ENCODE measurements at regions not wholly inside any gene's neighbourhood (a gene's known extent, or its start where the extent isn't known, plus 50 kb on each side); places are given as distances from the start of the nearest gene placed in this dataset.

DNA sequence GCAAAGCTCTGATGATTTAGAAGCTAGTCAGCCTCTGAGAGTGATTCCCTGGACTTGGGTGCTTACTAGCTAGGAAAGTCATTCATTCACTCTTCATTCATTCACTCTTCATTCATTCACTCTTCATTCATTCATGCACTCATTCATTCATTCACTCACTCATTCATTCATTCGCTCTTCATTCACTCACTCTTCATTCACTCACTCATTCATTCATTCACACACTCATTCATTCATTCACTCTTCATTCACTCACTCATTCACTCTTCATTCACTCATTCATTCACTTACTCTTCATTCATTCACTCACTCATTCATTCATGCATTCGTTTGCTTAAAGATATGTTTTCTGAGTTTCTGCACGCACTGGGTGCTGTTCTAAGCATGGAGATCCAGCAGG, 292.7 kb upstream of the TNRC6C start:
- TF ChIP-seq ZBTB21 (CRISPR knock-in tag; IDR thresholded peaks at IDR 0.05; ENCODE audit: borderline replicate concordance) (no peak), ZNF232 (CRISPR knock-in tag; IDR thresholded peaks at IDR 0.05) (no peak), SP1 (CRISPR knock-in tag; conservative IDR thresholded peaks at IDR 0.05) (no peak), TP53 (CRISPR knock-in tag; IDR thresholded peaks at IDR 0.05) (no peak)
- TF ChIP-seq, protein P1, sequence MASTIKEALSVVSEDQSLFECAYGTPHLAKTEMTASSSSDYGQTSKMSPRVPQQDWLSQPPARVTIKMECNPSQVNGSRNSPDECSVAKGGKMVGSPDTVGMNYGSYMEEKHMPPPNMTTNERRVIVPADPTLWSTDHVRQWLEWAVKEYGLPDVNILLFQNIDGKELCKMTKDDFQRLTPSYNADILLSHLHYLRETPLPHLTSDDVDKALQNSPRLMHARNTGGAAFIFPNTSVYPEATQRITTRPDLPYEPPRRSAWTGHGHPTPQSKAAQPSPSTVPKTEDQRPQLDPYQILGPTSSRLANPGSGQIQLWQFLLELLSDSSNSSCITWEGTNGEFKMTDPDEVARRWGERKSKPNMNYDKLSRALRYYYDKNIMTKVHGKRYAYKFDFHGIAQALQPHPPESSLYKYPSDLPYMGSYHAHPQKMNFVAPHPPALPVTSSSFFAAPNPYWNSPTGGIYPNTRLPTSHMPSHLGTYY (CRISPR knock-in tag; IDR thresholded peaks at IDR 0.05), result no peak
- TF ChIP-seq, protein P2, sequence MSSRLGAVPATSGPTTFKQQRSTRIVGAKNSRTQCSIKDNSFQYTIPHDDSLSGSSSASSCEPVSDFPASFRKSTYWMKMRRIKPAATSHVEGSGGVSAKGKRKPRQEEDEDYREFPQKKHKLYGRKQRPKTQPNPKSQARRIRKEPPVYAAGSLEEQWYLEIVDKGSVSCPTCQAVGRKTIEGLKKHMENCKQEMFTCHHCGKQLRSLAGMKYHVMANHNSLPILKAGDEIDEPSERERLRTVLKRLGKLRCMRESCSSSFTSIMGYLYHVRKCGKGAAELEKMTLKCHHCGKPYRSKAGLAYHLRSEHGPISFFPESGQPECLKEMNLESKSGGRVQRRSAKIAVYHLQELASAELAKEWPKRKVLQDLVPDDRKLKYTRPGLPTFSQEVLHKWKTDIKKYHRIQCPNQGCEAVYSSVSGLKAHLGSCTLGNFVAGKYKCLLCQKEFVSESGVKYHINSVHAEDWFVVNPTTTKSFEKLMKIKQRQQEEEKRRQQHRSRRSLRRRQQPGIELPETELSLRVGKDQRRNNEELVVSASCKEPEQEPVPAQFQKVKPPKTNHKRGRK (CRISPR knock-in tag; IDR thresholded peaks at IDR 0.05; ENCODE audit: borderline replicate concordance), result no peak
- TF ChIP-seq, protein P3, sequence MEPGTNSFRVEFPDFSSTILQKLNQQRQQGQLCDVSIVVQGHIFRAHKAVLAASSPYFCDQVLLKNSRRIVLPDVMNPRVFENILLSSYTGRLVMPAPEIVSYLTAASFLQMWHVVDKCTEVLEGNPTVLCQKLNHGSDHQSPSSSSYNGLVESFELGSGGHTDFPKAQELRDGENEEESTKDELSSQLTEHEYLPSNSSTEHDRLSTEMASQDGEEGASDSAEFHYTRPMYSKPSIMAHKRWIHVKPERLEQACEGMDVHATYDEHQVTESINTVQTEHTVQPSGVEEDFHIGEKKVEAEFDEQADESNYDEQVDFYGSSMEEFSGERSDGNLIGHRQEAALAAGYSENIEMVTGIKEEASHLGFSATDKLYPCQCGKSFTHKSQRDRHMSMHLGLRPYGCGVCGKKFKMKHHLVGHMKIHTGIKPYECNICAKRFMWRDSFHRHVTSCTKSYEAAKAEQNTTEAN (CRISPR knock-in tag; IDR thresholded peaks at IDR 0.05), result no peak
- TF ChIP-seq, protein P4, sequence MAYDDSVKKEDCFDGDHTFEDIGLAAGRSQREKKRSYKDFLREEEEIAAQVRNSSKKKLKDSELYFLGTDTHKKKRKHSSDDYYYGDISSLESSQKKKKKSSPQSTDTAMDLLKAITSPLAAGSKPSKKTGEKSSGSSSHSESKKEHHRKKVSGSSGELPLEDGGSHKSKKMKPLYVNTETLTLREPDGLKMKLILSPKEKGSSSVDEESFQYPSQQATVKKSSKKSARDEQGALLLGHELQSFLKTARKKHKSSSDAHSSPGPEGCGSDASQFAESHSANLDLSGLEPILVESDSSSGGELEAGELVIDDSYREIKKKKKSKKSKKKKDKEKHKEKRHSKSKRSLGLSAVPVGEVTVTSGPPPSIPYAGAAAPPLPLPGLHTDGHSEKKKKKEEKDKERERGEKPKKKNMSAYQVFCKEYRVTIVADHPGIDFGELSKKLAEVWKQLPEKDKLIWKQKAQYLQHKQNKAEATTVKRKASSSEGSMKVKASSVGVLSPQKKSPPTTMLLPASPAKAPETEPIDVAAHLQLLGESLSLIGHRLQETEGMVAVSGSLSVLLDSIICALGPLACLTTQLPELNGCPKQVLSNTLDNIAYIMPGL (CRISPR knock-in tag; IDR thresholded peaks at IDR 0.05), result no peak
- Mint-ChIP-seq H3K27me3 (ENCODE audit: low read depth) (peaks cover 11% of the 10 kb centered on the region), H3K36me3 (peaks cover 21% of the 10 kb centered on the region), H3K4me1 (peaks cover 7% of the 10 kb centered on the region), H3K9me3 (peaks cover 54% of the 10 kb centered on the region), H3K27ac (no peak overlapping the region), H3K4me3 (no peak overlapping the region)
- DNase-seq (ENCODE audit: low spot score) (no peak), ATAC-seq (no peak)
- ChIA-PET CTCF (interaction anchor here (0.6 kb wide), 1 partner anchor 26 kb away, joined by 3 read pairs; no protein-coding TSS in a partner anchor), POLR2A (no interaction called here)

DNA sequence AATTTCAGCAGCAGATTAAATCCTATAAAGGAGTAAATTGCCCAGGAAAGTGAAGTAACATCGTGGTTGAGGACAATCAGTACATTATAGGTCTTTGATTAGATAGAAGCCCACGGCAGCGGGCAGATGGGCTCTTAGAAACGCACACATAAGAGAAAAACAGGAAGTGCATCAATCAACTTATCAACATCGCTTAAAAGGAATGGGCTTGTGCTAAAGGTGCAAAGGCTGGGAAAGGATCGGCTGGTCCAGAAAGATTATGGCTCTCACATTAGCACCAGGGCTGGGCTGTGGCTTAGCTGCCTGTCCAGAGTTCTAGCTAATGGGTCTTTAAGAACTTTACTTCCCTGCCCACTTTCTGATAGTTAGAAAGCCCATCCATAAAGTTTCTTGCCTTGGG, 292.0 kb upstream of the TNRC6C start:
- Mint-ChIP-seq H3K9me3 (peaks cover 54% of the 10 kb centered on the region), H3K4me1 (peaks cover 7% of the 10 kb centered on the region), H3K36me3 (peaks cover 21% of the 10 kb centered on the region), H3K27ac (no peak overlapping the region), H3K27me3 (ENCODE audit: low read depth) (peaks cover 11% of the 10 kb centered on the region), H3K4me3 (no peak overlapping the region)
- ChIA-PET CTCF (no interaction called here), POLR2A (no interaction called here)
- no peak for DNase-seq (ENCODE audit: low spot score)
- ATAC-seq, result no peak
- TF ChIP-seq NFATC4 (CRISPR knock-in tag; IDR thresholded peaks at IDR 0.05) (no peak), ZNF396 (CRISPR knock-in tag; IDR thresholded peaks at IDR 0.05; ENCODE audit: borderline replicate concordance) (no peak), TEAD1 (CRISPR knock-in tag; IDR thresholded peaks at IDR 0.05) (no peak), RELA (CRISPR knock-in tag; IDR thresholded peaks at IDR 0.05; ENCODE audit: borderline replicate concordance) (no peak), PRRX2 (CRISPR knock-in tag; IDR thresholded peaks at IDR 0.05) (no peak), MYBL2 (CRISPR knock-in tag; IDR thresholded peaks at IDR 0.05) (no peak), ZBTB21 (CRISPR knock-in tag; IDR thresholded peaks at IDR 0.05; ENCODE audit: borderline replicate concordance) (no peak), HMGA2 (CRISPR knock-in tag; IDR thresholded peaks at IDR 0.05) (no peak), FOXK1 (CRISPR knock-in tag; IDR thresholded peaks at IDR 0.05) (no peak), TEAD4 (CRISPR knock-in tag; IDR thresholded peaks at IDR 0.05) (no peak)
- TF ChIP-seq, protein P5, sequence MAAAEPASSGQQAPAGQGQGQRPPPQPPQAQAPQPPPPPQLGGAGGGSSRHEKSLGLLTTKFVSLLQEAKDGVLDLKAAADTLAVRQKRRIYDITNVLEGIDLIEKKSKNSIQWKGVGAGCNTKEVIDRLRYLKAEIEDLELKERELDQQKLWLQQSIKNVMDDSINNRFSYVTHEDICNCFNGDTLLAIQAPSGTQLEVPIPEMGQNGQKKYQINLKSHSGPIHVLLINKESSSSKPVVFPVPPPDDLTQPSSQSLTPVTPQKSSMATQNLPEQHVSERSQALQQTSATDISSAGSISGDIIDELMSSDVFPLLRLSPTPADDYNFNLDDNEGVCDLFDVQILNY (CRISPR knock-in tag; IDR thresholded peaks at IDR 0.05), result no peak
- TF ChIP-seq, protein P6, sequence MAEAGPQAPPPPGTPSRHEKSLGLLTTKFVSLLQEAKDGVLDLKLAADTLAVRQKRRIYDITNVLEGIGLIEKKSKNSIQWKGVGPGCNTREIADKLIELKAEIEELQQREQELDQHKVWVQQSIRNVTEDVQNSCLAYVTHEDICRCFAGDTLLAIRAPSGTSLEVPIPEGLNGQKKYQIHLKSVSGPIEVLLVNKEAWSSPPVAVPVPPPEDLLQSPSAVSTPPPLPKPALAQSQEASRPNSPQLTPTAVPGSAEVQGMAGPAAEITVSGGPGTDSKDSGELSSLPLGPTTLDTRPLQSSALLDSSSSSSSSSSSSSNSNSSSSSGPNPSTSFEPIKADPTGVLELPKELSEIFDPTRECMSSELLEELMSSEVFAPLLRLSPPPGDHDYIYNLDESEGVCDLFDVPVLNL (CRISPR knock-in tag; IDR thresholded peaks at IDR 0.05; ENCODE audit: borderline replicate concordance, low read depth), result no peak

All from WTC11 (cell line).